ENCODE measurements at regions not wholly inside any gene's neighbourhood (a gene's known extent, or its start where the extent isn't known, plus 50 kb on each side); places are given as distances from the start of the nearest gene placed in this dataset.

DNA sequence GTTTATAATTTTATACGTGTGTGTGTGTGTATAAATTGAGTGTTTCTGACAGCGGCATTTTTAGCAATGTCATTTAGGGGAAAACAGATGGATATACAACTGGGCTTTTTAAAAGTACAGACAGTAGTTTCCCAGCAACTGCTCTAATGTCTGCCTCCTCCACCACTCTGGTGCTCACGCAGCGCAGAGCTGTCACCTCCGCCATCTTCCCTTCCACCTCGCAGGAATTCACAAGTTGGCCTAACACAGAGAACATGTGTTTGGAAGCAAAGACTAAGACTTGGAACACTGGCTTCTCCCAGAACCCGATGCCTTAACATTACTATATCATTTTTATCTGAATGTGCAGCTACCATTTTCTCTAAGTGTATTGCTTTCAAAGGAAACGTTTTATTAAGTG, 158.3 kb upstream of the FSTL5 start:
- H3K9me3 ChIP-seq (replicated peaks in 1 of 3): no peaks in the 10 kb centered on the region
- intact Hi-C loops (cut with DNase I): no loop called here
- no peak overlapping the region for H3K27ac ChIP-seq
- no peaks in the 10 kb centered on the region for H3K4me1 ChIP-seq (replicated peaks in 1 of 2)
- H3K27me3 ChIP-seq: no peaks in the 10 kb centered on the region
- WGBS, 4 donors: 79 to 91% (median 80%) methylated on average over 8 of the region's 8 CpGs
- no peak for DNase-seq
- no peak overlapping the region for H3K4me3 ChIP-seq
- TF ChIP-seq POLR2A (IDR thresholded peaks at IDR 0.05): no peak
- TF ChIP-seq, protein P1, sequence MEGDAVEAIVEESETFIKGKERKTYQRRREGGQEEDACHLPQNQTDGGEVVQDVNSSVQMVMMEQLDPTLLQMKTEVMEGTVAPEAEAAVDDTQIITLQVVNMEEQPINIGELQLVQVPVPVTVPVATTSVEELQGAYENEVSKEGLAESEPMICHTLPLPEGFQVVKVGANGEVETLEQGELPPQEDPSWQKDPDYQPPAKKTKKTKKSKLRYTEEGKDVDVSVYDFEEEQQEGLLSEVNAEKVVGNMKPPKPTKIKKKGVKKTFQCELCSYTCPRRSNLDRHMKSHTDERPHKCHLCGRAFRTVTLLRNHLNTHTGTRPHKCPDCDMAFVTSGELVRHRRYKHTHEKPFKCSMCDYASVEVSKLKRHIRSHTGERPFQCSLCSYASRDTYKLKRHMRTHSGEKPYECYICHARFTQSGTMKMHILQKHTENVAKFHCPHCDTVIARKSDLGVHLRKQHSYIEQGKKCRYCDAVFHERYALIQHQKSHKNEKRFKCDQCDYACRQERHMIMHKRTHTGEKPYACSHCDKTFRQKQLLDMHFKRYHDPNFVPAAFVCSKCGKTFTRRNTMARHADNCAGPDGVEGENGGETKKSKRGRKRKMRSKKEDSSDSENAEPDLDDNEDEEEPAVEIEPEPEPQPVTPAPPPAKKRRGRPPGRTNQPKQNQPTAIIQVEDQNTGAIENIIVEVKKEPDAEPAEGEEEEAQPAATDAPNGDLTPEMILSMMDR (IDR thresholded peaks at IDR 0.05): no peak
- H3K36me3 ChIP-seq (replicated peaks in 1 of 2): no peaks in the 10 kb centered on the region

DNA sequence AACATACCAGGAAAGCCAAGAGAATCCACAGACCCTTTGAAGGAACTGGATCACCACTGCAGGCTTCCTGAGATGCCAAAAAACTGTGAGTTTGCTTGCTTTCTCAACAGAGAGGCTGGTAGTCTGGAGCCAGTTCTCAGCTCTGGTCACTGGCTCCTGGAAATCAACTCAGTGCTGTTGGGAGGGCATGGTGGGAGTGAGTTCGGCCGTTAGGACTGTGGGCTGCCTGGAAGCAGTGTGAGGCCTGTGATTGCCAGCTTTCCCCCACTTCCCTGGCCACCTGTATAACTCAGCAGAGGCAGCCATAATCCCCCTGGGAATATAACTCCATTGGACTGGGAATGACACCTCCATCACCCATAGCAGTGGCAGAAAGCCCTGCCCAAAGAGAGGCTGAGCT, 122.0 kb upstream of the FSTL5 start:
- WGBS, 4 donors: 73 to 95% (median 81%) methylated on average over 2 of the region's 2 CpGs; no CpG with 5 or more reads in 1 of the 4 donors
- Histone ChIP-seq H3K4me3 (no peak overlapping the region), H3K27ac (no peak overlapping the region), H3K4me1 (replicated peaks in 1 of 2) (no peaks in the 10 kb centered on the region), H3K27me3 (no peaks in the 10 kb centered on the region), H3K9me3 (replicated peaks in 1 of 3) (no peaks in the 10 kb centered on the region), H3K36me3 (replicated peaks in 1 of 2) (no peaks in the 10 kb centered on the region)
- intact Hi-C loops (cut with DNase I): no loop called here
- DNase-seq: no peak
- TF ChIP-seq POLR2A (IDR thresholded peaks at IDR 0.05): no peak
- TF ChIP-seq, protein P1 (IDR thresholded peaks at IDR 0.05): no peak

DNA sequence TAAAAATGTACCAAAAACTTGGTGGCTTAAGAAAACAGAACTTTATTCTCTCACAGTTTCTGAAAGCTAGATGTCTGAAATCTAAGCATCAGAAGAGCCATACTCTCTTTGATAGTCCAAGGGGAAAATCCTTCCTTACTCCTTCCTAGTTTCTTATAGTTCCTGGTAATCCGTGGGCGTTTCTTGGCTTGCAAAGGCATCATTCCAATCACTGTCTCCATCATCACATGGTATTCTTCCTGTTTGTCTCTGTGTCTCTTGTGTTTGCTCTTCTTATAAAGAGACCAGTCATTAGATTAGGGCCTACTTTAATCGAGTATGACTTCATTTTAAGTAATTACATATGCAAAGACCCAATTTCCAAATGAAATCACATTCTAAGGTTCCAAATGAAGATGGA, 118.9 kb upstream of the FSTL5 start:
- no peaks in the 10 kb centered on the region for H3K4me1 ChIP-seq (replicated peaks in 1 of 2)
- no peak for TF ChIP-seq POLR2A (IDR thresholded peaks at IDR 0.05)
- TF ChIP-seq, protein P1 (IDR thresholded peaks at IDR 0.05): no peak

DNA sequence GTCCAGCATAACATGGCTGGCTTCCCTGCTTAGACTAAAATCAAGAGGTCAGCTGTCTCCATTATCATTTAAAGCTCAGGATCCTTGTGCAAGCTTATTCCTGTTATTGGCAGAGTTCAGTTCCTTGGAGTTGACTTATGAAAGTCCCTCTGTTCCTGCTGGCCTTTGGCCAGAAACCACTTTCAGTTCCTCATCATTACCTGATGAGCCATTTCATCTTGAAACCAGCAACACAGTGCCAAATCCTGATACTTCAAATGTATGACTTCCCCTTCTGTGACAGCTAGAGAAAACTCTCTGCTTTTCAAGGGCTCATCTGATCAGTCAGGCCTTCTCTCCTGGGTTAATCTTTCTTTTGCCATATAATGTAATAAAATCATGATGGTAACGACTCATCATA, 110.6 kb upstream of the FSTL5 start:
- 56 to 67% (median 64%) methylated on average over 1 of the region's 1 CpG for WGBS, 4 donors
- no peak overlapping the region for H3K4me3 ChIP-seq
- H3K4me1 ChIP-seq (replicated peaks in 1 of 2): no peaks in the 10 kb centered on the region
- H3K27ac ChIP-seq: no peak overlapping the region
- peak; percentile 16 to 57 (median 25) for DNase-seq
- intact Hi-C loops (cut with DNase I): no loop called here
- no peak for TF ChIP-seq POLR2A (IDR thresholded peaks at IDR 0.05)
- TF ChIP-seq, protein P1 (IDR thresholded peaks at IDR 0.05): no peak
- no peaks in the 10 kb centered on the region for H3K27me3 ChIP-seq
- H3K9me3 ChIP-seq (replicated peaks in 1 of 3): no peaks in the 10 kb centered on the region
- H3K36me3 ChIP-seq (replicated peaks in 1 of 2): no peaks in the 10 kb centered on the region

More for the DNA sequence above, 118.9 kb upstream of the FSTL5 start:
- DNase-seq: no peak
- H3K27ac ChIP-seq: no peak overlapping the region
- H3K9me3 ChIP-seq (replicated peaks in 1 of 3): no peaks in the 10 kb centered on the region
- intact Hi-C loops (cut with DNase I): no loop called here
- WGBS, 4 donors: 53 to 70% (median 68%) methylated on average over 3 of the region's 3 CpGs
- no peaks in the 10 kb centered on the region for H3K27me3 ChIP-seq
- no peaks in the 10 kb centered on the region for H3K36me3 ChIP-seq (replicated peaks in 1 of 2)
- no peak overlapping the region for H3K4me3 ChIP-seq

Data from adrenal gland (tissue), 9 donors.